HG02840 (cell line): ENCODE measurements at regions not wholly inside any gene's neighbourhood (a gene's known extent, or its start where the extent isn't known, plus 50 kb on each side); places are given as distances from the start of the nearest gene placed in this dataset.
"Not testable (repeated sequence)": the region's sequence is repeated elsewhere in the genome, so short reads cannot be mapped to it uniquely, and the experiment has no call there.

Experiments
- ATAC-seq: cut with Tn5 transposase; IDR thresholded peaks from one replicate; pipeline ENCODE4 v1.9.1; 2021; ENCODE audit warnings: mild to moderate bottlenecking, moderate library complexity, moderate number of reproducible peaks; ENCODE audit not compliant: unreplicated experiment, low FRiP score

DNA sequence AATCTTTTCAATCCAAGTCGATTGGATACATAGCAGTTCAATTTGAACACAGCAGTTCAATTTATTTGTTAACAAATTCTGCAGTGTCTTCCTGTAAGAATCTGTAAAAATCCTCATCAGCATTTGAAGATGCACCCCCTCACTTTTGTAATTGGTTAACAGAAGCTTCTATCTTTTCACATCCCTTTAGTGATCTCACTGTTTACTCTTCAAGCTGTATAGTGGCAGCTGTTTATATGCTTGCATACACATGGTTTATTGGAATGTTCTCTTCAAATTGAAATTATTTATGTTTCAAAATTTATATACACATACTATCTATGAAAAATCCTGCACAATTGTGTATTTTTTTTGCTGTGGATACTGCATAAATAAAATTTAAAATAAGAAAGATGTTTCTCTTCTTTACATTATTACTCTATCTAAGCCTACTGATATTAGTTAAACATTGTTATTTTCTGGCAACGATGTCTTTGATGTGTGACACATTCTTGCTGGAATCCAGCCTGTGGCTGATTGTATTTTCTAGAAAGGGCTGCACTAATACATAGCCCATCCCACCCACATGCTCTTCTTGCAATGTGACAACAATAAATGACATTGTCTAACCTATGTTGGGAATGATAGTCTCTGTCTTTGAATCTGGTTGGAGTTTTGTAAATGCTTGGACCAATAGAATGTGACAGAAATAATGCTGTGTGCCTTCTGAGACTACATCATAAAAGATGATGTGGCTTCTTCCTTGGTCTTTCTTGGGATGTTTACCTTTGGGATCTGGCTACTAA lies 573.0 kb downstream of the CD109 start:
- ATAC-seq, result no peak

DNA sequence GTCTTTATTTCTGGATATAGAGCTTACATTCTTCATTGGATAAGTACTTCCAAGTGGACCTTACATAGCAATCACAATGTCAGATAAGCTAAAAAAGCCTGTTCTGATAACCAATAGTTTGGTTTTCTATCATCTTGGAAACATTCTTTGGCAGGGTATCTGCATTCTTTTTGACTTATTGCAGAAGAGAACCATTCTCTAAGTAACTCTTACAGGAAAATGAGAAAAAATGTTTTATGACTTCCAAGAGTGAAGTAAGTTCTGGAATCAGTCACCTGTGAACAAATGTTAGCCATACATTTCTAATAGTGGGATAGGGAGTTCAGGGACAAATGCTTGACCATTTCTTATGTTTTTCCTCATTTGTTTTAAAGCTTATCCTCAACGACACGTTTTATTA lies 564.0 kb downstream of the CD109 start:
- no peak for ATAC-seq

DNA sequence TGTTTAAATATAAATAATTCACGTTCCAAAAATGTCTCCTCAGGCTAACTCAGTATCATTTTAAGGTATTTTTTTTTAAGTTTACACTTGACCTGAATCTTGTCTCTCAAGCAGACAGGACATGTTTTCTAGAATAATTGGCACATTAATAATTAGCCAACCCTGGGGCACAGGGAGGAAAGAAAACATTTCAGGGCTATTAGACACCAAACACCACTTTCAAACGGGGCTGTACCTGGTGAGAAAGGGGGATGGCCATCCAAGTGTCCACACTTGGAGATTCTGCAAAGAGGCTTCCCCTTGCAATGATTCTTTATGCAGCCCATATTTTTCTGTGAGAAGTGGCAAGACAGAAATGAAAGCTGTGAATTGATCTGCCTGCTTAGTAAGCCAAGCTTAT lies 560.8 kb downstream of the CD109 start:
- no peak for ATAC-seq

DNA sequence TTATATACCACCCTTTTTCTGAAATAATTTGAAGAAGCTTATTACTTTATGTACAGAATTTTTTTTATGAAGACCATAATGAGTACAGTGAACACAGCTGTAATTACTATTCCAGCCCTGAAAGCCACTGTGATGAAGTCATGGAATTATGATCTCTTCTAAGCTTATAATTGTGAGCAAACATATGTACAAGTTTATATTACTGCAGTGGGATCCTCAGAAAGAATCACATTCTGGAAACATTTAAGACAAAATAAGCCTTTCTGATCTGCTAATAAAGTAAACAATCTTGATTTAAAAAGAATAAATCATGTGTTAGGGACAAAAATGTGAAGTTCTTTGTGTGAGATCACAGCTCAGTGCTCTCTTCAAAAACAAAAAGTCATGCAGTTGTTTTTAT lies 560.4 kb downstream of the CD109 start:
- no peak for ATAC-seq

DNA sequence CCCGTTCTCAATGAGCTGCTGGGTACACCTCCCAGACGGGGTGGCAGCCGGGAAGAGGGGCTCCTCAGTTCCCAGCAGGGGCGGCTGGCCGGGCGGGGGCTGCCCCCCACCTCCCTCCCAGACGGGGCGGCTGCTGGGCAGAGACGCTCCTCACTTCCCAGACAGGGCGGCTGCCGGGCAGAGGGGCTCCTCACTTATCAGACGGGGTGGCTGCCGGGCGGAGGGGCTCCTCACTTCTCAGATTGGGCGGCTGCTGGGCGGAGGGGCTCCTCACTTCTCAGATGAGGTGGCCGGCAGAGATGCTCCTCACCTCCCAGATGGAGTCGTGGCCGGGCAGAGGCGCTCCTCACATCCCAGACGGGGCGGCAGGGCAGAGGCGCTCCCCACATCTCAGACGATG lies 559.0 kb downstream of the CD109 start:
- ATAC-seq, result not testable (repeated sequence)

DNA sequence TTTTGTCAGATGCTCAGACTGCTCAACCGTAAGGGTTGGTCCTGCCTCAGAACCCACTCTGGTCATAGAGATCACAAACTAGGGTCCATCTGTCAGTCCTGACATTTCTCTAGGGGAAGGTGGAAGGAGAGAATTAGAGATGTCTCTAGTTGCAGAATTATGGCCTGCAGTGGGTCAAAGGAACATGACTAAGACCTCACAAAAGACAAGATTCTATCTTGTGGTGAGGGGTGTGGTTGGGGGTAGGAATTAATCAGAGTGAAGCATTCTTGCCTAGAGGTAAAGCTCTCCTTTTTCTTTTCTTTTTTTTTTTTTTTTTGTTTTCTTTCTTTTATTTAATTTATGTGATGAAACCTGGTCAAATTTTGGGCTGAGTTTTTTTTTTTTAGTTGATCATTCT lies 558.1 kb downstream of the CD109 start:
- not testable (repeated sequence) for ATAC-seq

DNA sequence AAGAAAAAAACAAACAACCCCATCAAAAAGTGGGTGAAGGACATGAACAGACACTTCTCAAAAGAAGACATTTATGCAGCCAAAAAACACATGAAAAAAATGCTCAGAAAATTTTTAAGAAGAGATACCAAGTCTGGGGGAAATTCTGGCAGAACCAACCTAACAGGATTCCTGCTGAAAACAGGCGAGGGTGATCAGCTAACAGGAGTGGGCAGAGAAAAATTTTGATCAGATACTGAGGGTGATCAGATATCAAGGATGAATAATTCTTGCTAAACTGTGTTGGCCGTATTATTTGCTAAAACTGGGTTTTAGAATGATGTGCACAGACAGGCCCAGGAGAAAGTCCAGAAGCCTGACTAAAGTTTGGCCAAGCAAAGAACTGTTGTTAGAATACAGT lies 557.3 kb downstream of the CD109 start:
- no peak for ATAC-seq

DNA sequence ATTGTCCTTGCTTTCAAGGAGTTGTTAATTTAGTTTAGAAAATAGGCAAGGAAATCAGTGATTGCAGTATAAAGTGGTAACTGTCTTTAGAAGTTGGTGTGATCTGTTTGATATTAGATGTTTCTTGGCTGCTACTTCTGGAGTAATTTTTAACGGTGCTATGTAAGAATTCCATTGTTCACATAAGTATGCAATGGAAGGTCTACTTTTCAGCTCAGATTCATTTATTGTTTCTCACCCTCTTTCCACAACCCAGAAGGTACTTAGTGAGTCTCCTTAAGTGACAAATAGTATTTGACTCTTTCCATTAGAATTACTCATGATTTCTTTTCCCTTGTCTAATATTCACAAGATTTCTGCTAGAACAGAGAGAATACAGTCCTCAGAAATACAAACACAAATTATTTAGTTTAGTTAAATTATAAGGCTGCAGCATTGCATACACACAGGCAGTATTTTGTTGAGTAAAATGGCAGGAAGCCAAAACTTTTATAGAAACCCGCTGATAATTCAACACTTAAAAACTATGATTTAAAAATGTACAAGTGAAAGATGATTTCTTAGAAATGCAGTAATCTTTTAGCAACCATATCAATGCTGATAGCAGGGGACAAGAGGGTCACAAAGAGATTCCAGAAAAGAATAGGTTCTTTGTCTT lies 554.3 kb downstream of the CD109 start:
- ATAC-seq, result no peak

DNA sequence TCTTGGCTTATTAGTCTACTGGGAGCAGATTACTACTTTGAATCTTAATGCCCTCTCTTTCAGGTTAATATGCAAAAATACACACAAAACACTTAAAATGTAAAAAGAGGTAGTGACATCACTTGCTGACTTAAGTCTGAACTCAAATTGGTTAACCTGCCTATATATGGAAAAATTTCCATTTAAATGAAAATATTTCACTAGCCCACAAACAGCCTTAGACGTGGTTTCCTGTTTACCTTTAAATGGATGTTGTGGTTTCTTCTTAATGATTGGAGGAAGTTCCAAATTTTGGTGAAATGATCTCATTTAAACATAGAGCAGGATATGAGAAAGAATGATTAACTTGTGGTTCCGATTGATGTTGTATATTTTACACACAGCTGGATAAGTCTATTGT lies 553.7 kb downstream of the CD109 start:
- ATAC-seq, result no peak

DNA sequence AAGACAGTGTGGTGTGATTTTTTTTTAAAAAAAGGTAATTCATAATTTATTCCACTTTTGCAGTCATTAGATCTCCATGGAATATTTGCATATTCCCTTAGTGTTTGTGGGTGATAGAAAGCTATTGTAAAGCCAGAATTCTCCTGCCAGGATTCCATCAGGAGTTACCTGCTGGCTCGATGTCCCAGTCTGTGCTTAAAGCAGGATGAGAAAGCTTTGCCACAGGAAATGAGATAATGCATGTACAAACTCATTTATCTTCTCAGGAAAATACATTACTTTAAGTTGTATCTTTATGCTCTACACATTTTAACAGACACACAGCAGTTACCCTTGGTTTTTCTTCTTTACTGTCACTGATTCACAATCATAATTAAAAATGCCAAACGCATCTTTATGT lies 553.0 kb downstream of the CD109 start:
- ATAC-seq, result no peak

DNA sequence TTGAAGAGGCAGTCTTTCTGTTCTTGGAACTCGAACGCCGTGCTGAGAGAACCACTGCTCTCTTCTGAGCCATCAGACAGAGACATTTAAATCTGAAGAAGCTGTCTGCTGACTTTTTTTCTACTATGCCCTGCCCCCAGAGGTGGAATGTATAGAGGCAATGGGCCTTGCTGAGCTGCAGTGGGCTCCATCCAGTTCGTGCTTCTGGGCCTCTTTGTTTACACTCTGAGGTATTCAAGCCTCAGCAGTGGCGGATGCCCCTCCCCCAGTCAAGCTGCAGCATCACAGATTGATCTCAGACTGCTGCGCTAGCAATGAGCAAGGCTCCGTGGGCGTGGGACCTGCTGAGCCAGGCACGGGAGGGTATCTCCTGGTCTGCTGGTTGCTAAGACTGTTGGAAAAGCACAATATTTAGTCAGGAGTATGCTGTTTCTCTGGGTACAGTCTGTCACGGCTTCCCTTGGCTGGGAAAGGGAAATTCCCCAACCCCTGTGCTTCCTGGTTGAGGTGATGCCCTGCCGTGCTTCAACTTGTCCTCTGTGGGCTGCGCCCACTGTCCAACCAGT lies 526.8 kb downstream of the CD109 start:
- no peak for ATAC-seq

DNA sequence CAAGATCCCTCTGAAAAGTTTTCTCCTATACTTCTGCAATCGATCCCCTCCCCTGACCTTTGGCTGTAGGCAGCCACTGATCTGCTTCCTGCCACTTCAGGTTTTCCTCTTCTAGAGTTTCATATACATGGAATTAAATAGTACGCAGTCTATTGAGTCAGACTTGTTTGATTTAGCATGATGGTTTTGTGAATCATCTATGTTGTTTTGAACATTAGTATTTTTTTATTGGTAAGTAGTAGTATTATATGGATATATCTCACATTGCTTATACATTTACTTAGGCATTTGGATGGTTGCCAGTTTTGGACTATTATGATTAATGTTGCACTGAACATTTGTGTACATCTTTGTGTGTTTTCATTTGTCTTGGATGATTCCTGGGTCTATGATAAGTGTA lies 518.0 kb downstream of the CD109 start:
- no peak for ATAC-seq

DNA sequence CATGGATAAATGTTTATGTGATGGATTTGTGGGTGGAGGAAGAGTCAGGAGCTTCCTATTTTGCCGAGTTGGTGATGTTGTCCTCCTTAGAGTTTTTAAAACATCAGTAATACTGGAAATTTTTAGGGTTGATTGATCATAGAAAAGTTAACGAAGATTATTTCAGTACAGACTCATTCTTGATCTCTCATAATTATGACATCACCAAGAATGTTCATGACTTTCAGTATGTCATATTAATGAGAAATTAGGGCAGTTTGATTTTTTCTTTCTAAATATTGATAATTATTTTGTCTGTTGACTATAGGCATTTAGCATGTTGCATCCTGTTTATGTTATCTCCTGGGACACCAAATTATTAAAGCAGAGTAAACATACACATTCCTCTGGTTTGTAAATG lies 512.2 kb downstream of the CD109 start:
- no peak for ATAC-seq

DNA sequence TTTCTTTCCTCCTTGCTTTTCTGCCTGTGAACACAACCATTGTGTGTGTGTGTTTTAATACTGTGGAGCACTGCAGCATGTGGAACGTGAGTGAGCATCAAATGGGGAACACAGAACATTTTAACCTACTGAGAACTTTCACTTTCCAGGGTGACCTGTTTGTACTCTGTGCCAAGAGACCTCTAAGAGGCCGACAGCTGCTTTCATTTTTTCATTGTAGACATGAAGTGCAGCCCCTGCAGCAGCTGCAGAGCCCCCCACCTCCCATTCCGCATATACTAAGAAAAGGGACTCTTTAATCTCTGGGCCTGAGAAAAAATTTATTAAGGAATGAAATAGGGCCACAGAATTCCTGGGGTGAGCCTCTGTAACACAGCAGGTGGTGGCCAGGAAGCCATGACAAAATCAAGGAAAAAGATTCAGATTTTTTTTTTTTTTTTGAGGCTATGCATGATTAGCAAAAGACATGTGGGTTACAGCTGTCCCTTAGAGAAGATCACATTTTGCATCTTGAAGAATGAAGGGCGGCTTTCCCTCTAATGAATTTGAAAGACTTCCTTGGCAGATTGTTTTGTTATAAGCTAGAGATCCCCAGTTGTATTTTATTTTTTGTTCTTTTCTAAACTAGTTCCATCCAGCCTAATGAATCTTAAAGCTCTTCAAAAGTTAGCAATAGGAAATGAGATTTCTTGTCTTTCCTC lies 503.4 kb downstream of the CD109 start:
- ATAC-seq, result no peak

DNA sequence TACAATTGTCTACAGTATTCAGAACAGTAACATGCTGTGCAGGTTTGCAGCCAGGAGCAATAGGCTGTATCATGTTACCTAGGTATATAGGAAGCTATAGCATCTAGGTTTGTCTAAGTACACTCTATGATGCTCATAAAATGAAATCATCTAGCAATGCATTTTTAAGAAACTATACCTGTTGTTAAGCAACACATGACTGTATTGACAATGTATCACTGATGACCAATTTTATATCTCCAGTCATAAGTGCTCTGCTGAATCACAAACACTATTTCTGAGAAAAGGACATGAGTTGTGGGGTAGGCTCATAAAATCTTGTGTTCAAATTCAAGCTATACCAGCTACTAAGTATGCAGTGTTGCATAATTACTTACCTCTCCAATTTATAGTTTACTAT lies 501.3 kb downstream of the CD109 start:
- no peak for ATAC-seq

DNA sequence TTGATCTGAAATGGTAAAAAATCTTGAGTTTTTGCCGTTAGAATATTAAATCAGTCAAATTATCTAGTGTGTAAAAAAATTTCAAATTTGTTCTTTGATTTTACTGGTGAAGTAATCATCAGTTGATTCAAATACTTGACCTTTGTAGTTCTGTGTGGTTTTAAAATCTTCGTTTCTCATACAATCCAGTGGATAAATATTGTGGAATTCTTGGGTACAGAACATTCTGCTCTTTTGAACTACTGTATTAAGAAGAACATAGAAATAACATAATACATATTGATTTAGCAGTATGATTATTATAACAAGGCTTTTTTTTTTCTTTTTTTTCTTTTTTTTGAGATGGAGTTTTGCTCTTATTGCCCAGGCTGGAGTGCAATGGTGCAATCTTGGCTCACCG lies 491.8 kb downstream of the CD109 start:
- ATAC-seq, result no peak

DNA sequence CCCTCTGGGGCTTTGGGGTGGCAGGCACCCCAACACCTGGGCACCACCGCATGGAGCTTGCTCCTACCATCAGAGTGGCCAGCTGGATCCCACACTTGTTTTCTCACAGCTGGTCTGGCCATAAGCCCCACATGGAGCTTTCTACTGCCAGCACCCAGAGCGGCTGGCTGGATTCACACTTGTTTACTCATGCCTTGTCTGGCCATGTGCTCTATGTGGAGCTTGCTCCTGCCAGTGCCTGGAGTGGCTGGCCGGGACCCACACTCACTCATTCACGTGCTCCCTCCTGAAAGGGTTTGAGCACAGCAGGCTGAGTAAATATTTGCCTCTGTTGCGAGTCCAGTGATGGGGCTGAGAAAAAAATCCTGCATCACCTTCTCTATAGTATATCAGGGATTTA lies 487.0 kb downstream of the CD109 start:
- ATAC-seq, result no peak

DNA sequence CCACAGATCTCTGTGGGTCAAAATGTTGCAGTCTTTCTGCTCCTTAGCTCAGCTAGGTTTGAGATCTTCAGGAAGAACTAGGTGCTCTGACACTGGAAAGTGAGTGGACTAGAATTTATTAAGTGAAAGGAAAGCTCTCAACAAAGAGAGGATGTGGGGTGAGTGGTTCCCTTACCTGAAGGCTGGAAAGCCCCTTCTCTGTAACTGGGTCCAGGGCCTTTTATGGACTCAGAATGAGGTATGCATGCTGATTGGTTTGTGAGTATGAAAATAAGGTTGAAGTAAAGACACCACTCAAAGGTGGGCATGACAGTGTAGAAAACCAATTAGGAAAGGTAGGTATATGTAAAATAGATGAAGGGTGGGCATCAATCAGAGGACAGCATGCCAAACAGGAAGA lies 485.5 kb downstream of the CD109 start:
- peak; percentile 57 for ATAC-seq

DNA sequence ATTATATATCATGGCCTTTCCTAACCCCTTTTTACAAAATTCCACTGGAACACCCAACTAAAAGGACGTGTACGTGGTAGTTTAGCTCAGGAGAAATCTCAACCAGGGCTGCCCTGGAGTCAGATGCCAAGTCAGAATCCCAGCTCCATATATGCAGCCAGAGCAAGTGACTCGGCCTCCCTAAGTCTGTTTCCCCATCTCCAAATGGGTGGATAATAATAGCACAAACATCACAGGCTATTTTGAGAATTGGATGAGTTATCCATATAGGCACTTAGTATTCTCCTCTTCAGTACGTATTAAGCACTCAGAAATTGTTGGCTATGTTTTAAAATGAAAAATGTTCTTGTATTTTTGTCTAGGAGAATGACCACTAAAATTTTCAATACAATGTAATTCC lies 481.5 kb downstream of the CD109 start:
- ATAC-seq, result no peak

DNA sequence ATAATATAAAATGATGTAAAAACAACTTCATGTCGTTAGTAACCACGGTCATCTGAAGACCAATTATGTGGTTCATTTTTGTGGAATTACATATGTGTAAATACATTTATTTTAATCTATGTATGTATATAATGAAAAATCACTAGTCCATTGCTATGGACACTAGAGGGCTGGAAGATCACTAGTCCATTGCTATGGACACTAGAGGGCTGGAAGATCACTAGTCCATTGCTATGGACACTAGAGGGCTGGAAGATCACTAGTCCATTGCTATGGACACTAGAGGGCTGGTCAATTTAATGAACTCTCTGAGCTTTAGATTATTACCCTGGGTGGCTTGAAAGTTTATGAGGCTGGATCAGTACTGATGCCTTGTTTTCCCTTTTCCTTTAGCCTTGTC lies 474.5 kb downstream of the CD109 start:
- ATAC-seq, result not testable (repeated sequence)

DNA sequence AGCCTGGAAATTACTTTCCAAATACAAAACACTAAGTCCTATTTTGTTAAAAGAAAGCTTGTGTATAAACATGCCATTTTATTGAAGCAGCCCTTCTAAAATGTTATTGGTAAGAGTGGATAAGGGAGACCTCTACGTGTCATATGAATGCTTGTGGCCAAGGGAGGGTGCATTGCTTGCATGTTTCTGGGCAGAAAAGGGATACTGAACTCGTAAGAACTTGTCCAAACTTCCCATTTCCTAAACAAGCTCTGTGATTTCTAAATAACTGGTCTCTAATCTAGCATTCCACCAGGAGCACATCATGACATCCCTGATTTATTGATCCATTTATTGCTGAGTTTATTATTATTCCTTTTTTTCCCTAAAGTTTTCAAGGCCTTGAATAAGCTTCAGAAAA lies 474.1 kb downstream of the CD109 start:
- no peak for ATAC-seq
